Vagina (tissue), 2 donors: ENCODE measurements at regions not wholly inside any gene's neighbourhood (a gene's known extent, or its start where the extent isn't known, plus 50 kb on each side); places are given as distances from the start of the nearest gene placed in this dataset.

ENCODE experiments used
- POLR2A ChIP-seq, 2 donors: fragments of 450-650 bp; IDR thresholded peaks; one replicate each; pipeline ENCODE4 v1.6.1; 2017; ENCODE audit warnings: antibody characterized with exemption in 2 of 2, mild to moderate bottlenecking in 2 of 2, moderate library complexity in 2 of 2
- POLR2AphosphoS5 ChIP-seq, 2 donors: sonication (generic); formaldehyde crosslinking; IDR thresholded peaks; one replicate each; pipeline ENCODE4 v1.9.0; 2017; ENCODE audit warnings: antibody characterized with exemption in 2 of 2, mild to moderate bottlenecking in 2 of 2, low read depth in 1 of 2; ENCODE audit not compliant: insufficient read depth in 1 of 2
- TF ChIP-seq, protein P1 (sequence below), 3 experiments: fragments of 450-650 bp in 2 of 3; fragments of 200-600 bp in 1 of 3; sonication (generic) in 1 of 3; IDR thresholded peaks; one replicate each; pipeline ENCODE4 v1.5.1; 2017 to 2019; ENCODE audit warnings: antibody characterized with exemption in 3 of 3, mild to moderate bottlenecking in 2 of 3, moderate library complexity in 2 of 3

DNA sequence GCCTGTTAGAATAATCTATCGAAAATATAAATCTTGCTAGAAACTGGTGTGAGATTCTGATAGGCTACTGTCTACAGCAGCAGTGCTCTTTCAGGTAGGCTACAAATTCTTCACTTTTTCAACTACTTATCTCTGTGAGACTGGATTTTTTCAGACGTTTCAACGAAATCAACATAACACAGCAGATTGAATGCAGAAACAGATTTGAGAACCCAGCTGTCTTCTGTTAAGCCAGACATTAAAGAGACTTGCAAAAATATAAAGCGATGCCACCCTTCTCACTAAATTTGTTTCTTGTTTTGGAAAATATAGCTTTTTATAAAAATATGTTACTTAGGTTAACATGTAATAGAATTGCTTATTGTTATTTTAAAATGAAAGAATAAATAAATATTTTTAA is 140.6 kb upstream of the PHACTR1 start:
- TF ChIP-seq, protein P1, sequence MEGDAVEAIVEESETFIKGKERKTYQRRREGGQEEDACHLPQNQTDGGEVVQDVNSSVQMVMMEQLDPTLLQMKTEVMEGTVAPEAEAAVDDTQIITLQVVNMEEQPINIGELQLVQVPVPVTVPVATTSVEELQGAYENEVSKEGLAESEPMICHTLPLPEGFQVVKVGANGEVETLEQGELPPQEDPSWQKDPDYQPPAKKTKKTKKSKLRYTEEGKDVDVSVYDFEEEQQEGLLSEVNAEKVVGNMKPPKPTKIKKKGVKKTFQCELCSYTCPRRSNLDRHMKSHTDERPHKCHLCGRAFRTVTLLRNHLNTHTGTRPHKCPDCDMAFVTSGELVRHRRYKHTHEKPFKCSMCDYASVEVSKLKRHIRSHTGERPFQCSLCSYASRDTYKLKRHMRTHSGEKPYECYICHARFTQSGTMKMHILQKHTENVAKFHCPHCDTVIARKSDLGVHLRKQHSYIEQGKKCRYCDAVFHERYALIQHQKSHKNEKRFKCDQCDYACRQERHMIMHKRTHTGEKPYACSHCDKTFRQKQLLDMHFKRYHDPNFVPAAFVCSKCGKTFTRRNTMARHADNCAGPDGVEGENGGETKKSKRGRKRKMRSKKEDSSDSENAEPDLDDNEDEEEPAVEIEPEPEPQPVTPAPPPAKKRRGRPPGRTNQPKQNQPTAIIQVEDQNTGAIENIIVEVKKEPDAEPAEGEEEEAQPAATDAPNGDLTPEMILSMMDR (IDR thresholded peaks at IDR 0.05) = no peak
- no peak for TF ChIP-seq POLR2A (IDR thresholded peaks at IDR 0.05)
- TF ChIP-seq POLR2AphosphoS5 (IDR thresholded peaks at IDR 0.05; ENCODE audit: insufficient read depth in 1 of 2, low read depth in 1 of 2) = no peak
